GM18520 (cell line): ENCODE measurements at regions not wholly inside any gene's neighbourhood (a gene's known extent, or its start where the extent isn't known, plus 50 kb on each side); places are given as distances from the start of the nearest gene placed in this dataset.

Experiments used
- ATAC-seq: cut with Tn5 transposase; IDR thresholded peaks from one replicate; pipeline ENCODE4 v1.9.1; 2021; ENCODE audit not compliant: unreplicated experiment

GRCh38 chr13:77384999-77385398 is 58.1 kb upstream of the MYCBP2 start:
- ATAC-seq = no peak

GRCh38 chr13:77383097-77383496 is 56.2 kb upstream of the MYCBP2 start:
- no peak for ATAC-seq

GRCh38 chr13:77381059-77381458 is 54.2 kb upstream of the MYCBP2 start:
- ATAC-seq = no peak

- no peak for ATAC-seq
These were observed 52.6 kb upstream of the MYCBP2 start for GRCh38 chr13:77379508-77379907.

- ATAC-seq = no peak
These were observed 51.8 kb upstream of the MYCBP2 start for GRCh38 chr13:77378662-77379061.

- no peak for ATAC-seq
These were observed 50.1 kb upstream of the MYCBP2 start for GRCh38 chr13:77377016-77377415.
